ENCODE measurements at regions not wholly inside any gene's neighbourhood (a gene's known extent, or its start where the extent isn't known, plus 50 kb on each side); places are given as distances from the start of the nearest gene placed in this dataset.

- H3K36me3 Mint-ChIP-seq: no peaks in the 10 kb centered on the region
- no peak overlapping the region for H3K27ac Mint-ChIP-seq
- no peak for DNase-seq
- H3K4me1 Mint-ChIP-seq: no peaks in the 10 kb centered on the region
- H3K9me3 Mint-ChIP-seq: peaks cover 0 to 7% (median 2%) of the 10 kb centered on the region in 7 donors
- no peak for ATAC-seq (ENCODE audit: low read depth in 2 of 2)
- no peak overlapping the region for H3K4me3 Mint-ChIP-seq
- no peaks in the 10 kb centered on the region for H3K27me3 Mint-ChIP-seq
Measured at GRCh38 chr3:110243081-110243480, 828.5 kb upstream of the NECTIN3 start.

- H3K4me3 Mint-ChIP-seq: no peak overlapping the region
- peaks cover 0 to 6% (median 0%) of the 10 kb centered on the region in 7 donors for H3K9me3 Mint-ChIP-seq
- H3K27ac Mint-ChIP-seq: no peak overlapping the region
- H3K36me3 Mint-ChIP-seq: no peaks in the 10 kb centered on the region
- no peaks in the 10 kb centered on the region for H3K4me1 Mint-ChIP-seq
- no peak for DNase-seq
- no peaks in the 10 kb centered on the region for H3K27me3 Mint-ChIP-seq
- no peak for ATAC-seq (ENCODE audit: low read depth in 2 of 2)
Measured at GRCh38 chr3:110246796-110247376, 824.7 kb upstream of the NECTIN3 start.

- Mint-ChIP-seq H3K27me3 (no peaks in the 10 kb centered on the region), H3K4me3 (no peak overlapping the region), H3K27ac (no peak overlapping the region), H3K4me1 (no peaks in the 10 kb centered on the region), H3K9me3 (peaks cover 0 to 6% (median 0%) of the 10 kb centered on the region in 7 donors), H3K36me3 (no peaks in the 10 kb centered on the region)
- no peak for DNase-seq
- ATAC-seq (ENCODE audit: low read depth in 2 of 2): no peak
Measured at GRCh38 chr3:110248666-110249065, 823.0 kb upstream of the NECTIN3 start.

- Mint-ChIP-seq H3K36me3 (no peaks in the 10 kb centered on the region), H3K4me1 (no peaks in the 10 kb centered on the region), H3K27me3 (peaks cover 0 to 5% (median 0%) of the 10 kb centered on the region in 3 donors), H3K9me3 (peaks cover 0 to 13% (median 0%) of the 10 kb centered on the region in 7 donors), H3K4me3 (no peak overlapping the region), H3K27ac (no peak overlapping the region)
- ATAC-seq (ENCODE audit: low read depth in 2 of 2): no peak
- no peak for DNase-seq
Measured at GRCh38 chr3:110253794-110254193, 817.8 kb upstream of the NECTIN3 start.

GRCh38 chr3:110254591-110254990 is 817.0 kb upstream of the NECTIN3 start:
- Mint-ChIP-seq H3K4me1 (no peaks in the 10 kb centered on the region), H3K27me3 (peaks cover 0 to 5% (median 0%) of the 10 kb centered on the region in 3 donors), H3K36me3 (no peaks in the 10 kb centered on the region), H3K4me3 (no peak overlapping the region), H3K9me3 (peaks cover 0 to 13% (median 0%) of the 10 kb centered on the region in 7 donors), H3K27ac (no peak overlapping the region)
- DNase-seq: no peak
- no peak for ATAC-seq (ENCODE audit: low read depth in 2 of 2)

- no peaks in the 10 kb centered on the region for H3K36me3 Mint-ChIP-seq
- H3K27me3 Mint-ChIP-seq: peaks cover 0 to 5% (median 0%) of the 10 kb centered on the region in 3 donors
- no peaks in the 10 kb centered on the region for H3K4me1 Mint-ChIP-seq
- H3K9me3 Mint-ChIP-seq: peaks cover 0 to 7% (median 0%) of the 10 kb centered on the region in 7 donors
- ATAC-seq (ENCODE audit: low read depth in 2 of 2) (no peak), DNase-seq (no peak)
- H3K4me3 Mint-ChIP-seq: no peak overlapping the region
- H3K27ac Mint-ChIP-seq: peak overlapping the region in 1 of 6 donors; percentile 6
Measured at GRCh38 chr3:110261141-110261540, 810.5 kb upstream of the NECTIN3 start.

GRCh38 chr3:110262896-110263295 is 808.7 kb upstream of the NECTIN3 start:
- peaks cover 0 to 4% (median 0%) of the 10 kb centered on the region in 7 donors for H3K9me3 Mint-ChIP-seq
- no peak for DNase-seq
- no peaks in the 10 kb centered on the region for H3K36me3 Mint-ChIP-seq
- no peak overlapping the region for H3K4me3 Mint-ChIP-seq
- peaks cover 0 to 3% (median 0%) of the 10 kb centered on the region in 3 donors for H3K27me3 Mint-ChIP-seq
- no peaks in the 10 kb centered on the region for H3K4me1 Mint-ChIP-seq
- ATAC-seq (ENCODE audit: low read depth in 2 of 2): no peak
- H3K27ac Mint-ChIP-seq: no peak overlapping the region

- Mint-ChIP-seq H3K27me3 (no peaks in the 10 kb centered on the region), H3K9me3 (peaks cover 0 to 3% (median 0%) of the 10 kb centered on the region in 7 donors), H3K4me3 (no peak overlapping the region), H3K4me1 (no peaks in the 10 kb centered on the region), H3K36me3 (no peaks in the 10 kb centered on the region), H3K27ac (no peak overlapping the region)
- DNase-seq: no peak
- ATAC-seq (ENCODE audit: low read depth in 2 of 2): no peak
Measured at GRCh38 chr3:110265302-110265701, 806.3 kb upstream of the NECTIN3 start.

GRCh38 chr3:110267304-110267845 is 804.2 kb upstream of the NECTIN3 start:
- peaks cover 0 to 3% (median 0%) of the 10 kb centered on the region in 7 donors for H3K9me3 Mint-ChIP-seq
- no peaks in the 10 kb centered on the region for H3K4me1 Mint-ChIP-seq
- ATAC-seq (ENCODE audit: low read depth in 2 of 2) (no peak), DNase-seq (no peak)
- no peaks in the 10 kb centered on the region for H3K36me3 Mint-ChIP-seq
- no peak overlapping the region for H3K27ac Mint-ChIP-seq
- no peak overlapping the region for H3K4me3 Mint-ChIP-seq
- no peaks in the 10 kb centered on the region for H3K27me3 Mint-ChIP-seq

- no peaks in the 10 kb centered on the region for H3K36me3 Mint-ChIP-seq
- no peak for DNase-seq
- no peaks in the 10 kb centered on the region for H3K27me3 Mint-ChIP-seq
- ATAC-seq (ENCODE audit: low read depth in 2 of 2): no peak
- no peak overlapping the region for H3K4me3 Mint-ChIP-seq
- H3K4me1 Mint-ChIP-seq: no peaks in the 10 kb centered on the region
- H3K27ac Mint-ChIP-seq: no peak overlapping the region
- peaks cover 0 to 6% (median 0%) of the 10 kb centered on the region in 7 donors for H3K9me3 Mint-ChIP-seq
Measured at GRCh38 chr3:110272525-110272924, 799.1 kb upstream of the NECTIN3 start.

GRCh38 chr3:110291886-110292501 is 779.6 kb upstream of the NECTIN3 start:
- ATAC-seq (ENCODE audit: low read depth in 2 of 2) (no peak), DNase-seq (no peak)
- Mint-ChIP-seq H3K9me3 (peaks cover 5 to 32% (median 20%) of the 10 kb centered on the region in 7 donors), H3K36me3 (no peaks in the 10 kb centered on the region), H3K27me3 (no peaks in the 10 kb centered on the region), H3K27ac (no peak overlapping the region), H3K4me3 (no peak overlapping the region), H3K4me1 (no peaks in the 10 kb centered on the region)

GRCh38 chr3:110293660-110294059 is 778.0 kb upstream of the NECTIN3 start:
- Mint-ChIP-seq H3K4me3 (no peak overlapping the region), H3K9me3 (peaks cover 5 to 26% (median 16%) of the 10 kb centered on the region in 7 donors), H3K27me3 (no peaks in the 10 kb centered on the region), H3K27ac (no peak overlapping the region), H3K36me3 (no peaks in the 10 kb centered on the region), H3K4me1 (no peaks in the 10 kb centered on the region)
- no peak for DNase-seq
- no peak for ATAC-seq (ENCODE audit: low read depth in 2 of 2)

GRCh38 chr3:110296885-110297284 is 774.7 kb upstream of the NECTIN3 start:
- Mint-ChIP-seq H3K9me3 (peaks cover 4 to 25% (median 16%) of the 10 kb centered on the region in 7 donors), H3K4me3 (no peak overlapping the region), H3K27me3 (no peaks in the 10 kb centered on the region), H3K4me1 (no peaks in the 10 kb centered on the region), H3K36me3 (no peaks in the 10 kb centered on the region), H3K27ac (peak overlapping the region in 1 of 6 donors; percentile 3)
- ATAC-seq (ENCODE audit: low read depth in 2 of 2) (no peak), DNase-seq (no peak)

- Mint-ChIP-seq H3K27ac (no peak overlapping the region), H3K9me3 (no peaks in the 10 kb centered on the region), H3K4me1 (no peaks in the 10 kb centered on the region), H3K36me3 (no peaks in the 10 kb centered on the region), H3K27me3 (peaks cover 0 to 4% (median 0%) of the 10 kb centered on the region in 3 donors), H3K4me3 (no peak overlapping the region)
- DNase-seq: no peak
- ATAC-seq (ENCODE audit: low read depth in 2 of 2): no peak
Measured at GRCh38 chr3:110301781-110302180, 769.8 kb upstream of the NECTIN3 start.

Measured in naive B cell (primary cell).